ES-I3 (cell line): ENCODE measurements at regions not wholly inside any gene's neighbourhood (a gene's known extent, or its start where the extent isn't known, plus 50 kb on each side); places are given as distances from the start of the nearest gene placed in this dataset.

Source experiments
- H3K36me3 ChIP-seq: 2 replicates; pipeline ENCODE4 v1.6.1; 2013; ENCODE audit warnings: mild to moderate bottlenecking, low read length, control low read depth, moderate library complexity; ENCODE audit not compliant: insufficient read depth
- H3K4me1 ChIP-seq: 2 replicates; pipeline ENCODE4 v1.6.1; 2013; ENCODE audit warnings: mild to moderate bottlenecking, control low read depth, low read length; ENCODE audit not compliant: insufficient read depth
- H3K9ac ChIP-seq: 2 replicates; pipeline ENCODE4 v1.6.1; 2013; ENCODE audit warnings: low read depth, mild to moderate bottlenecking, low read length, moderate library complexity
- H3K9me3 ChIP-seq: 2 replicates; pipeline ENCODE4 v1.6.1; 2013; ENCODE audit warnings: mild to moderate bottlenecking, low read length, moderate library complexity; ENCODE audit not compliant: control insufficient read depth, insufficient read depth

DNA sequence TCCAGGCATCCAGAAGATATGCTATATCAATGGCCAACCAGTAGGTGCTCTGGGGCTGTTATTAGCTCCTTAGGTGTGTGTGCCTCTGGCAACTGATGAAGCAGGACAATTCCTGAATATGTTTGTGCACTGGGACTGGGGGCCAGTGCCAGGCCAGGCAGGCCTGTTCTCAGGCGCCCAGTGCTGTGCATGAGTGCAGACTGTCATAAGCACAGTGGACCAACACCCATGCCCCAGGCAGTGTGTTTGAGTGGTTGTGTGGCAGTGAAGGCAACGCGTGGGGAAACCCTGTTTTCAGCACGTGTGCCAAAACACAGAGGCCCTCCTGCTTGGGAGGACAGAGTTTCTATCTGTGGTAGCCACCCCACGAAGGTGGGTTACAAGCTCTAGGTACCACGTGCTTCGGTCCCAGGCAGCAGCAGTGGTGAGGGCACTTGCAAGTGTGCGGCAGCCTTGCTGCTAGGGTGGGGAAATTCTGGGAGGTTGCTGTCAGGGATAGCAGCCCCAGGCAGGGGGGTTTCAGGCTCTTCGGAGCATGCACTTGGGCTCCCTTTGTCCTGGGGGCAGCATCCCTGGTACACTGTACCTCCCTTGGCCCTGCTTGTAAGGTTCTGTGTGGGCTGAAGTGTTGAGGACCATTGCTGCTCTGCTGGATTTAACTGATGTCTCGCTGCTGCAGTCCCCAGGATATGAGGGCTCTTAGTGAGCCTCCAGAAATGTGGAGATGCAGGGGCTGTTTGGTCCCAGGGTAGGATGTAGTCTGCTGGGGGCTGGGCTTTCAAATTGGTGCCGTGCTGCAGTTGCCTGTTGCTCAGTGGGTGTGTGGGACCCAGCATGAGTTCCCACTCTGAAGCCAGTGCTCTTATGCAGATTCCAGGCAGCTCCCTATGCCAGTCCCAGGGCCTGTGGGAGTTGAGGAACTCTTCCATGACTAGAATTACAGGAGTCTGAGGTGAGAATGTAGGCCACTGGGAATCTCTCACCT is 280.9 kb downstream of the RPRM start:
- Histone ChIP-seq H3K9ac (no peak overlapping the region), H3K4me1 (no peaks in the 10 kb centered on the region), H3K36me3 (no peaks in the 10 kb centered on the region), H3K9me3 (no peaks in the 10 kb centered on the region)

DNA sequence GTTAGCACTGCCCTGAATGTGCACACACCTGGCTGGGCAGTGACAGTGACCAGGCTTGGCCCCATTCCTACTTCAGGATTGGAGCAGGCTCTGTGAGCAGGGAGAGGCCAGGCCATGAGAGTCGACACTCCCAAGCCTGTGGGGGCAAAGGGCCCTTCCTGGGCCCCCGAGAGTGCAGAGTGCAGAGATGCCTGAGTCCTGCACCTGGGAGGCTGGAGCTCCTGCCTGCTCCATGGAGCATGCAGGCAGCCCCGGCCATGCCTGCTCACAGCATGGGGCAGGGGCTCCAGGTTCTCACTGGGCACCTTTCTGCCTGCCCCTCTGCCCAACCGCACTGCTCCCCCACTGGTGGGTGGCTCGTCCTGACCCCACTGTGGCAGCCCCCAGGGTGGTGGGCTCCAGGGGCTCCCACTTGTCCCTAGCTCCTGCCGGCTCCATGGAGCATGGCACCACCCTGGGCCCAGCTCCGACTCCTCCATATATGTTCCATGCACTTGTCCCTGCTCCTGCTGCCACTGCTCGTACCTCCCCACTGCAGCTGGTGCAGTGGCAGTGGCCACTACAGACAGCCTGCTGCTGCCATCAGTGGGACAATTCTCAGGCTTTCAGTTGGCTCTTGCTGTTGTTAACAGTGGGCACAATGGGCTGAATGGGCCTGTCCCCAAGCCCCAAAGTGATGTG is 282.0 kb downstream of the RPRM start:
- Histone ChIP-seq H3K36me3 (no peaks in the 10 kb centered on the region), H3K4me1 (no peaks in the 10 kb centered on the region), H3K9me3 (no peaks in the 10 kb centered on the region), H3K9ac (no peak overlapping the region)

DNA sequence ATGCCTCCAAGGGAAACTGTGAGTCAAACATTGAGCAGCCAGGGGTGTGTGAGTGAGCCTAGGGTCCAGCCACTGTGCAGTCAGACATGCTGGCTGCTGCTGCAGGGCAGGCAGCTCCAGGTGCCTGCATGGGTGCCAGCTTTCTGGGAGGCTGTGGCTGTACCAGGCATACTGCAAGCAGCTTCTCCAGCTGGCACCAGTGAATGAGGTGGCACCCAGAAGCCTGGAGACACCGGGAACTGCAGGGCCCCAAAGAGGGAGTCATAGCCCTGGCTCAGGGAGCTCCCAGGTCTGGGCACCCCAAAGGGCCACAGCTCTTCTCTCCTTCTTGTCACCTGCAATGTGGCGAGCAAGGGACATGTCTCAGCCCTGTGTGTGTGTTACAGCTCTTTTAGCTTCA is 283.2 kb downstream of the RPRM start:
- Histone ChIP-seq H3K36me3 (no peaks in the 10 kb centered on the region), H3K9me3 (no peaks in the 10 kb centered on the region), H3K4me1 (no peaks in the 10 kb centered on the region), H3K9ac (no peak overlapping the region)

DNA sequence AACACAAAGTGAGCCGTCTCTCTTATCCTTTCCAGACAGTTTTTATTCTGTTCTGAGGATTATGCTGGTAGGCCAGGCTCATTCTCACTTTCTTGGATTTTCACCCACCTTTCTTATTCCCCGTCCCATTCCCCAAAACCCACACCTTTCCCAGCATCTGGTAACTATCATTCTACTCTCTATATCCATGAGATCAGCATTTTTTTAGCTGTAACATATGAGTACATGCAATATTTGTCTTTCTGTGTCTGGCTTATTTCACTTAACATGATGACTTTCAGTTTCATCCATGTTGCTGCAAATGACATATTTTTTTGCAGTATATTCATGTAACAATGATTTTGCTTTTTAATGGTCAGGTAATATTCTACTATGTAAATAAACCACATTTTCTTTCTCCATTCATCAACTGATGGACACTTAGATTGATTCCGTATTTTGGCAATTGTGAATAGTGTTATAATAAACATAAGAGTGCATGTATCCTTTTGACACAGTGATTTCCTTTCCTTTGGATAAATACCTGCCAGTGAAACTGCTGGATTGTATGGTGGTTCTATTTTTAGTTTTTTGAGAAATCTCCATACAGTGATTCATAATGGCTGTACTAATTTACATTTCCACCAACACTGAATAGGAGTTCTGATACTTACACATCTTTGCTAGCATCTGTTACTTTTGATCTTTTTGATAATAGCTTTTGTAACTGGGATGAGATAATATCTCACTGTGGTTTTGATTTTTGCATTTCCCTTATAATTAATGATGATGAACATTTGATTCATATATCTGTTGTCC is 289.3 kb downstream of the RPRM start:
- H3K9ac ChIP-seq = no peak overlapping the region
- H3K4me1 ChIP-seq = no peaks in the 10 kb centered on the region
- H3K9me3 ChIP-seq = no peaks in the 10 kb centered on the region
- no peaks in the 10 kb centered on the region for H3K36me3 ChIP-seq

DNA sequence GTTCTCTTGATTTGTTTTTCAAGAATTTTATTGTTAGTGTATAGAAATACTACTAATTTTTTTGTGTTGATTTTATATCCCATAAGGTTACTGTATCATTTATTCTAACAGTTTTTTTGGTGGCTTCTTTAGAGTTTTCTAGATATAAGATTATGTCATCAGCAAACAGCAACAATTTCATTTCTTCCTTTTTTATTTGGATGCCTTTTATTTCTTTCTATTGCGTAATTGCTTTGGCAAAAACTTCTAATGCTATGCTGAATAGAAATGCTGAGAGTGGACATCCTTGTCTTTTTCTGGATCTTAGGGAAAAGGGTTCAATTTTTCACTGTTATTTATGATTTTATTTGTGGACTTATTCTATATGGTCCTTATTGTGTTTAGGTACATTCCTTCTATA is 298.8 kb downstream of the RPRM start:
- H3K36me3 ChIP-seq = no peaks in the 10 kb centered on the region
- no peaks in the 10 kb centered on the region for H3K9me3 ChIP-seq
- H3K4me1 ChIP-seq = no peaks in the 10 kb centered on the region
- H3K9ac ChIP-seq = no peak overlapping the region

DNA sequence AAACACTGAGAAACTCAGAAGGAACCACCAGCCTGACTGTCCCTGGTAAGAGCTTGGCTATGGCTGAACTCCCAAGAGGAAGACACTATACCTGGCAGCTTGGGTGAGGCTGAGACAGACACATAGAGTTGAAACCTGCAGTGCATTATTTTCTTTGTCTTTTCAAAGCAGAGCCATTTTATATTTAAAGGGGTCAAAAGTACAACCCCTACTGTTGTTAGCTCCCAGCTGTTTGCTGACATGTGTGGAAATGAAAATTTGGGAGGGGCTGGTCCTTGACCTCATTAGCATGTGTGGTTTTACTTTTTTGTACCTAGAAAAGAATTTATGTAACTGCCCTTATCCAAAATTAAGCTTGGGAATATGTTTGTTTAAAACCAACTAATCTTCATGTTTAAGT is 309.0 kb downstream of the RPRM start:
- Histone ChIP-seq H3K36me3 (no peaks in the 10 kb centered on the region), H3K9me3 (no peaks in the 10 kb centered on the region), H3K9ac (no peak overlapping the region), H3K4me1 (no peaks in the 10 kb centered on the region)

DNA sequence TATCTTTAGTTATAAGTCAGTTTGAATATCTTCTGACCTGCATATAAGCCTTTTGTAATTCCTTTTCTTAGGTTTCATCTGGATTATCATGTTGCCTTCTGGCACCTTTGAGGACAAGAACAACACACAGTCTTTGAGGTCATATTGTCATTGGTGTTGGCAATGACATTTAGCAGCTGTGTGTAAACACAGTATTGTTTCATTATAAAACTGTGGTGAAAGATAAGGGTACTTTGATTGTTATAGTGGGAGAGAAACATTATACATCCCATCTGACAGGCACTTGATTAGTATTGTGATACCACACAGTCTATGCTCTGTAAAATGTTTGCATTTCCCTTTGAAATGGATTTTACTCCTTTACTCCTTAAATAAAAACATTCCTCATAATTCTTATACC is 313.5 kb downstream of the RPRM start:
- Histone ChIP-seq H3K9ac (no peak overlapping the region), H3K36me3 (no peaks in the 10 kb centered on the region), H3K4me1 (no peaks in the 10 kb centered on the region), H3K9me3 (no peaks in the 10 kb centered on the region)

DNA sequence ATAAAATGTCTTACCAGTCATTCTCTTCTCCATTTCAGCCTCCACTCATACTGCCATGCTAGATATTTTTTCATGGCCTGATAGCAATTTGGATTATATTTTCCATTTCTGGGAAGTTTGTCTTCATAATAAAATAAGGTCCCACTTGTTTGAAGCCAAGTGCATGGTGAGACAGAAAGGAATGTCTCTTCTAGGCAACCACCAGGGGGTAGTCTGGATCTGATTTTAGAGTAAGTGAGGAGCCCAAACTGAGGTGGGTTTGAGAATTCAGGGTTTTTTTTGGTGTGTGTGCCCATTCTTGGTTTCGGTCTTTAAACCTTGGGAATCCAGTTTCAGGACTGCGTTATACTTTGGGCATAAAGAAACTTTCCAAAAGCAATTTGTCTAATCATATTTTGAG is 315.5 kb downstream of the RPRM start:
- Histone ChIP-seq H3K9ac (no peak overlapping the region), H3K4me1 (no peaks in the 10 kb centered on the region), H3K36me3 (no peaks in the 10 kb centered on the region), H3K9me3 (no peaks in the 10 kb centered on the region)

DNA sequence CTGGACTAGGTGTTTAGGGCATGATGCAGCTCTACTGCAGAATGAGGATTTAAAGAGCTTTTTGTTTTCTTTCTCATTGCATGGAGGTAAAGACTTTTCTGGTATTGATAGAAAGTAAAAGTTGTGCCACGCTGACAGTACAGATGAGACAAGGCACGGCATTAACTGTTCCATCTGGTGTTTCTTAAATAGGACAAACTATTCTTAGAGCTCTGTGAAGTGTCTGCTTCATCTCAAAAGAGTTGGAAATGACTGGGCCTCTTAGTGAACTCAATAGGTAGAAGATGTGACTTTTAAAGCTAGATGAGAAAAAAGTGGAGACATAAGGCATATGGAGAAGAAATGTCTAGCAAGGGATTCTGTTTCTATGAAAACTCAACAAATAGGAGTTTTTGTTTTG is 321.8 kb downstream of the RPRM start:
- Histone ChIP-seq H3K9ac (no peak overlapping the region), H3K36me3 (no peaks in the 10 kb centered on the region), H3K4me1 (no peaks in the 10 kb centered on the region), H3K9me3 (no peaks in the 10 kb centered on the region; the same call in 1 of the 2 replicates)

DNA sequence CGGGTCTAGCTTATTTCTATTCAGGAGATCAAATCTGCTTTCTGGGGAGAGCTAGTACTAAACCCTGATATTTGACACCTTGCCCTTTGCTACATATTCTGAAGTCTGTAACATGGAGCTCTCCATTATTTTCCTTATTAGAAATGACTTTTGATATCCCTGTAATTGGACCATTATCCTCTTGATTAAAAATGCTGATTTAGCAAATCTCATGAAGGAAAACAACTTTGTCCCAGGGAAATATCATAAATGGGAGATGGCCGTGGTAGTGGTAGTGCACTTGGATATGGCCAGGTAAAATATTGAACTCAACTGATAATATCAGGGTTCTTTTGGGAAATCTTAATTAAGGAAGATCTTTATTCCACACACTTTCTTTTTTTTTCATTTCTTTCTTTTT is 326.5 kb downstream of the RPRM start:
- no peaks in the 10 kb centered on the region for H3K4me1 ChIP-seq
- H3K9me3 ChIP-seq = no peaks in the 10 kb centered on the region; the same call in 1 of the 2 replicates
- no peak overlapping the region for H3K9ac ChIP-seq
- no peaks in the 10 kb centered on the region for H3K36me3 ChIP-seq

DNA sequence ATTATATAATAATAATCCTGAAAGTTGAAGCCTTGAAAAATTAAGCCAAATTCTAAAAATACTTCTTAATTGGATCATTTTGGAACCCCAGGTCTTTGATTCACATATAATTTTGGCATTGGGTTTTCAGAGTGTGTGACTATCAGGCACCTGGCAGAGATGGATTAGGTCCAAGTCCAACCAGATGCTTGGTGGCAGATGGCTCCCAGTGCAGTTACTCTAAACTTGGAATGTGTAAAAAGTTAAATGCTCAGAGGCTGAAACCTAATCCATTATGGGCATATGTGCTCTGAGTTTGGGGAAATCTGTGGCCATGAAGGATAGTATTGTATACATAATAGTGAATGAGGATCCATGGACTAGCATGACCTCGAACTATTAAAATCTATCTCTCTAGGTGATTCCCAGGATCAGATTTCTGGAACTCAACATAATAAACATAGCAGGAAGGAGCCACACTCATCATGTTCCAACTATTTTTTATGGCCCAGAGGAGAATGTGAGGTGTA is 333.0 kb downstream of the RPRM start:
- no peaks in the 10 kb centered on the region for H3K9me3 ChIP-seq
- no peaks in the 10 kb centered on the region for H3K36me3 ChIP-seq
- H3K9ac ChIP-seq = no peak overlapping the region
- no peaks in the 10 kb centered on the region for H3K4me1 ChIP-seq

DNA sequence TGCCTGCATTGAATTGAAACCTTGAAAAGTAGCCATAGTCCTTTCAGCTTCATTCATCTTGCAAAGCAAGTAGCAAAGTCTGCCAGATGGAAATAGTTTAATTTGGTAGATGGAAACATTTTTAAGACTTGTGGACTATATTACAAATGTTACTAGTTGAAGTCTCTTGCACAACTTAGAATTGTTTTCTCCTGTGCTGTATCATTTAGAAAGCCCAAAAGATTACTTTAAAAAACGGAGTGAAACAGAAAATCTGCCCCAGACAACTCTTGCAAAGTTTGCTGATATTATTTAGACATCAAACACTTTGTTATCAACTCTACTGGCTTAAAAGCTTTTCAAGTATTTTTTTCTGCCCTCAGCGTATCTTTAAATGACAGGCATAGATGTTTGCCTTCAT is 335.0 kb downstream of the RPRM start:
- Histone ChIP-seq H3K36me3 (no peaks in the 10 kb centered on the region), H3K9me3 (no peaks in the 10 kb centered on the region), H3K9ac (no peak overlapping the region), H3K4me1 (peaks cover 4% of the 10 kb centered on the region; the same call in 1 of the 2 replicates)

DNA sequence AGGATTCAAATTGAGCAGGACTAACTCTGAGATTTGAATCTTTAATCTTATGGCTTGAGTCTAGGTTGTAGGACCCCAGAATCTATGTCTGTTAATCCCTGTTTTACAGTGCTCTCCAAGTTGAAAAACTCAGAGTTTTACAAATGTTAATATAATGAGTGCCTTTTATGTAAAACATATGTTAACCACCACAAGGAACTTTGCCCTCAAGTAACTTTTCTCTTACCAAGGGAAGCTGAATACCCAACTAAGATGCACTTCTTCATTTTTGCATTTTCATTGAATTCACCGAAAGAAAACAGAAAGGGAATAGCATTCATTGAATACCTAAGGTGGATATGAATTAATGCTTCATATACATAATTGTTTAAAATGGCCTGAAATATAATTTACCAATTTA is 338.1 kb downstream of the RPRM start:
- Histone ChIP-seq H3K9me3 (no peaks in the 10 kb centered on the region), H3K4me1 (peaks cover 4% of the 10 kb centered on the region; the same call in 1 of the 2 replicates), H3K36me3 (no peaks in the 10 kb centered on the region), H3K9ac (no peak overlapping the region)

DNA sequence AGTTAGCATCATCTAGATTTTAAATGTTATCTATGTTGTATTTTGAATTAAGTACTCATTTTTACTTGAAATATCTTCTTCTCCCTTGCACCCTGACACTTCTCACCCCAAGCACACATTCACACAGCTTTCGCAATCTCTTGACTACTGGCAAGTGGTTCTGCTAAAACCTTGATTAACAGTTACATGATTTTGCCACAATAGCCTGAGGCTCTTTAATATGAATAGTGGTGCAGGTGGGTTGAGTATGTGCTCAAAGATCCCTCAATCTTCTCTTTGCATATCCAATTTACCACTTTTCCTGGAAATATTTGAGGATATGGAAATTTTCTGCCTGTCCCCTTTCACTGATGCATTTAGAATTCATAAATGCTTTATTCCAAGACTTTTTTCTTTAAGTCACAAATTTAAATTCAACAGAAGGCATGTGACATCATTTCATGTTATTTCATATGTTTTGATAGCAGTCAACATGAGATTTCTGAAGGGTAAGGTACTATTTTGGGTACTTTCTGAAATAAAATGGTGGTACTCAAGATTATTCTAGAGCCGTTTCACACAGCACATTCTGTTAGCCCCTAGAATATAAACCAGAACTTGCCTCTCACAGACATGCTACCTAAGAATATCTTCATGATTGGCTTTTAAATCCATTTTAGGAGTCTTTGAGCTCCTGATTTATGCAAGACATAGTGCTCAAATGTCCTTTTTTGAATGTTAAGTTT is 339.7 kb downstream of the RPRM start:
- Histone ChIP-seq H3K4me1 (peaks cover 4% of the 10 kb centered on the region; the same call in 1 of the 2 replicates), H3K9me3 (no peaks in the 10 kb centered on the region), H3K36me3 (no peaks in the 10 kb centered on the region), H3K9ac (no peak overlapping the region)
